Astrocyte (in vitro differentiated cells and primary cell): ENCODE measurements at regions not wholly inside any gene's neighbourhood (a gene's known extent, or its start where the extent isn't known, plus 50 kb on each side); places are given as distances from the start of the nearest gene placed in this dataset.

ENCODE experiments used
- DNase-seq: peaks from one replicate; pipeline ENCODE4 v3.0.0-alpha.2; 2010; ENCODE audit warnings: low read depth
- FAIRE-seq: peaks from 2 replicates; lab custom pipeline; 2011; peaks lifted over from hg19 to GRCh38; lab: Jason Lieb, UNC
- H2AFZ ChIP-seq: 2 replicates; pipeline ENCODE4 v1.6.0; 2012; ENCODE audit warnings: low read depth, low read length, inconsistent platforms
- H3K27ac ChIP-seq: 2 replicates; pipeline ENCODE4 v1.5.1; 2011; ENCODE audit warnings: low read depth, low read length, inconsistent platforms
- H3K27me3 ChIP-seq: 2 replicates; pipeline ENCODE4 v1.6.0; 2011; ENCODE audit warnings: low read length, inconsistent platforms; ENCODE audit not compliant: insufficient read depth
- H3K36me3 ChIP-seq: 2 replicates; pipeline ENCODE4 v1.5.1; 2011; ENCODE audit warnings: low read length, inconsistent platforms; ENCODE audit not compliant: insufficient read depth
- H3K4me1 ChIP-seq: 2 replicates; pipeline ENCODE4 v1.5.1; 2011; ENCODE audit warnings: low read length, inconsistent platforms; ENCODE audit not compliant: insufficient read depth
- H3K4me2 ChIP-seq: 2 replicates; pipeline ENCODE4 v1.6.0; 2012; ENCODE audit warnings: low read length, inconsistent platforms
- H3K4me3 ChIP-seq: 2 replicates; pipeline ENCODE4 v1.5.1; 2011; ENCODE audit warnings: low read depth, mild to moderate bottlenecking, low read length, inconsistent platforms; ENCODE audit not compliant: insufficient read depth
- H3K79me2 ChIP-seq: 2 replicates; pipeline ENCODE4 v1.6.0; 2012; ENCODE audit warnings: mild to moderate bottlenecking, low read length, inconsistent platforms; ENCODE audit not compliant: insufficient read depth
- H3K9ac ChIP-seq: 2 replicates; pipeline ENCODE4 v1.6.0; 2012; ENCODE audit warnings: mild to moderate bottlenecking, low read length, inconsistent platforms
- H3K9me3 ChIP-seq: 2 replicates; pipeline ENCODE4 v1.5.1; 2012; ENCODE audit warnings: low read depth, mild to moderate bottlenecking, low read length, inconsistent platforms; ENCODE audit not compliant: insufficient read depth
- H4K20me1 ChIP-seq: 2 replicates; pipeline ENCODE4 v1.6.0; 2012; ENCODE audit warnings: low read length, inconsistent platforms; ENCODE audit not compliant: insufficient read depth
- H3K27ac Mint-ChIP-seq: one replicate; pipeline ENCODE4 v1.8.0; 2021; ENCODE audit warnings: mild to moderate bottlenecking, mixed read lengths; ENCODE audit not compliant: unreplicated experiment
- H3K27me3 Mint-ChIP-seq: one replicate; pipeline ENCODE4 v1.8.0; 2021; ENCODE audit warnings: low read depth, mixed read lengths; ENCODE audit not compliant: unreplicated experiment
- H3K36me3 Mint-ChIP-seq: one replicate; pipeline ENCODE4 v1.8.0; 2021; ENCODE audit warnings: low read depth, mixed read lengths; ENCODE audit not compliant: unreplicated experiment
- H3K4me1 Mint-ChIP-seq: one replicate; pipeline ENCODE4 v1.8.0; 2021; ENCODE audit warnings: low read depth, mixed read lengths; ENCODE audit not compliant: unreplicated experiment
- H3K4me3 Mint-ChIP-seq: one replicate; pipeline ENCODE4 v1.8.0; 2021; ENCODE audit warnings: mild to moderate bottlenecking, moderate library complexity, mixed read lengths; ENCODE audit not compliant: unreplicated experiment
- H3K9me3 Mint-ChIP-seq: one replicate; pipeline ENCODE4 v1.8.0; 2021; ENCODE audit warnings: mild to moderate bottlenecking, mixed read lengths; ENCODE audit not compliant: unreplicated experiment
- EZH2 ChIP-seq: IDR thresholded peaks from 2 replicates; pipeline ENCODE4 v1.6.1; 2012; ENCODE audit warnings: mild to moderate bottlenecking, low read length, inconsistent platforms; ENCODE audit not compliant: insufficient read depth
- TF ChIP-seq, protein P1 (sequence below): IDR thresholded peaks from 2 replicates; pipeline ENCODE4 v1.5.1; 2011; ENCODE audit warnings: low read depth, mild to moderate bottlenecking, inconsistent platforms, low read length, moderate library complexity; ENCODE audit not compliant: insufficient read depth

DNA sequence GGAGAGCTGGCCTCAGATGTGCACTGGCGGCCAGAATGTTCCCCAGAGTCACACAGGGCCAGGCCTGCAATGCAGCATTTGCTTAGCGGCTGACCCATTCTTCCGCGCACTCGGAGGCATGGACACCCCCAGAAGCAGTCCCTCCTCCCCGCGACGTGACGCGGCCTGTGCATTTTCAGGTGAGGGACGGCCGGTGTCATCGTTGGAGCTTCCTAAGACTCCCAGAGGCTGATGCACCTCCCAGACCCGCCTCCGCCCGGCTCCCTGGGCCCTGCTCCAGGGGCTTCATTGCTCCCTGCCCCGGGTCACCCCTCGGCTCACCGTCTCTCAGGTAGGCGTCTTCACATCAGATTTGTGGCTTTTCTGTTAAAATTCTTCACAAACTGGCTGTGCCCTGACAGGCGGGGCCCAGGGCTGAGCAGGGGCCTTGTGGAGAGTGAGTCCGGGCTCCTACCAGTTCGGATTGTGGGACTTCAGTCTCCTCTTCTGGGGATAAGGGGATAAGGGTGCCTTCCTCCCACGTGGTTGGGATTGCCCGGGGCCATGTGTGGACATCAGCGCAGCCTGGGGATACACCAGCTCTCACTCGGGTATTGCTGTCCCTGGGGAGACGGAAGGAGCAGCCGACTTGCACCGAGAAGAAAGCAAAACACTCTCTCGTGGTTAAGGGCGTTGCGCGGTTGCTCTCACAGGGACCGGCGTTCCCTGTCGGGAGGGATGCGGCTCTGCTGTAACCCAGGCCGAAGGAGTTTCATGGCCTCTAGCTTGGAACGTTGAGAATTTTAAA lies 249.1 kb downstream of the ADGRD1 start:
- Histone ChIP-seq H3K4me3 (no peak overlapping the region), H3K36me3 (no peaks in the 10 kb centered on the region), H3K4me2 (no peak overlapping the region), H3K27me3 (no peaks in the 10 kb centered on the region), H2AFZ (no peak overlapping the region), H3K79me2 (no peaks in the 10 kb centered on the region), H3K9ac (no peak overlapping the region), H3K9me3 (peaks cover 7% of the 10 kb centered on the region), H3K27ac (no peak overlapping the region), H3K4me1 (no peaks in the 10 kb centered on the region), H4K20me1 (no peaks in the 10 kb centered on the region)
- H3K4me1 Mint-ChIP-seq: no peaks in the 10 kb centered on the region
- H3K36me3 Mint-ChIP-seq: no peaks in the 10 kb centered on the region
- H3K27ac Mint-ChIP-seq: no peak overlapping the region
- DNase-seq (no peak), FAIRE-seq (no peak)
- H3K4me3 Mint-ChIP-seq: no peak overlapping the region
- H3K9me3 Mint-ChIP-seq: no peaks in the 10 kb centered on the region
- peaks cover 10% of the 10 kb centered on the region for H3K27me3 Mint-ChIP-seq
- TF ChIP-seq, protein P1, sequence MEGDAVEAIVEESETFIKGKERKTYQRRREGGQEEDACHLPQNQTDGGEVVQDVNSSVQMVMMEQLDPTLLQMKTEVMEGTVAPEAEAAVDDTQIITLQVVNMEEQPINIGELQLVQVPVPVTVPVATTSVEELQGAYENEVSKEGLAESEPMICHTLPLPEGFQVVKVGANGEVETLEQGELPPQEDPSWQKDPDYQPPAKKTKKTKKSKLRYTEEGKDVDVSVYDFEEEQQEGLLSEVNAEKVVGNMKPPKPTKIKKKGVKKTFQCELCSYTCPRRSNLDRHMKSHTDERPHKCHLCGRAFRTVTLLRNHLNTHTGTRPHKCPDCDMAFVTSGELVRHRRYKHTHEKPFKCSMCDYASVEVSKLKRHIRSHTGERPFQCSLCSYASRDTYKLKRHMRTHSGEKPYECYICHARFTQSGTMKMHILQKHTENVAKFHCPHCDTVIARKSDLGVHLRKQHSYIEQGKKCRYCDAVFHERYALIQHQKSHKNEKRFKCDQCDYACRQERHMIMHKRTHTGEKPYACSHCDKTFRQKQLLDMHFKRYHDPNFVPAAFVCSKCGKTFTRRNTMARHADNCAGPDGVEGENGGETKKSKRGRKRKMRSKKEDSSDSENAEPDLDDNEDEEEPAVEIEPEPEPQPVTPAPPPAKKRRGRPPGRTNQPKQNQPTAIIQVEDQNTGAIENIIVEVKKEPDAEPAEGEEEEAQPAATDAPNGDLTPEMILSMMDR: no peak
- no peak for TF ChIP-seq EZH2

DNA sequence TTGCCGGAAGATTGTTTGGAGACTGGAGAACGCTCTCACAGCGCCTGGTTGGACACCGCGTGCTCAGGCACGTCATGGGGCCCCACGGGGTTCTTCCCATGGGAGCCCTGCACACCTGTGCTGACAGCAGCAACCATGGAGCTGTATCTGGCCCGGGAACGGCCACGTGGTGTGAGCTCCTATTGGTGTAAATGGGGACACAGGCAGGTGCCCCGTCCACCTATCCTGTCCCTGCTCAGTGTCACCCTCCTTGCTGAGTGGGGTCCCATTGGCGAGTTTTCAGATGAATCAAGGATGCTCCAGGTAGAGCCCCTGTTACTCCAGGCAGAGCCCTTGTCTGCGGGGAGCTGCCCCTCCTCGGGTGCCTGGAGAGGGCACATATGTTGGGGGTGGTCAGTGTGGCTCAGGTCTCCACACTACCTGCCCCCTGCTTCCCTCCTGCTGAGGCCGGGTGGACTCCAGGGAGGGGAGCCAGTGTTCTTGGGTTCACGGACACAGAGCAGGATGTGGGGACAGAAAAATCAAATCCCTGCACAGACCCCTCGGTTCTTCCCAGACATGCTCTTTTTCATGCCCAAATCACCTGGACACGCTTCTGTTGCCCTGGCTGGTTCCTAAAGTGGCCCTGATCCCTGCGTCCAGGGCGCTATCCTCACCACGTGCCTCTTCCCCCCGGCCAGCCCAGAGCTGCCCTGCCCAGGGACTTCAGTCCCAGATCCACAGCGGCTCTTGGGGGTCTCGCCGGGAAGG lies 250.1 kb downstream of the ADGRD1 start:
- FAIRE-seq: no peak
- H3K9ac ChIP-seq: no peak overlapping the region
- Mint-ChIP-seq H3K36me3 (no peaks in the 10 kb centered on the region), H3K4me1 (no peaks in the 10 kb centered on the region), H3K27ac (no peak overlapping the region), H3K27me3 (peaks cover 14% of the 10 kb centered on the region), H3K4me3 (no peak overlapping the region), H3K9me3 (no peaks in the 10 kb centered on the region)
- no peak overlapping the region for H3K4me3 ChIP-seq
- no peaks in the 10 kb centered on the region for H3K27me3 ChIP-seq
- H3K4me2 ChIP-seq: no peak overlapping the region
- H4K20me1 ChIP-seq: no peaks in the 10 kb centered on the region
- no peak for DNase-seq
- H2AFZ ChIP-seq: no peak overlapping the region
- TF ChIP-seq, protein P1: no peak
- no peak for TF ChIP-seq EZH2
- no peaks in the 10 kb centered on the region for H3K36me3 ChIP-seq
- no peak overlapping the region for H3K27ac ChIP-seq
- H3K79me2 ChIP-seq: no peaks in the 10 kb centered on the region
- no peaks in the 10 kb centered on the region for H3K4me1 ChIP-seq
- H3K9me3 ChIP-seq: peaks cover 5% of the 10 kb centered on the region
